ENCODE measurements at regions not wholly inside any gene's neighbourhood (a gene's known extent, or its start where the extent isn't known, plus 50 kb on each side); places are given as distances from the start of the nearest gene placed in this dataset.

DNA sequence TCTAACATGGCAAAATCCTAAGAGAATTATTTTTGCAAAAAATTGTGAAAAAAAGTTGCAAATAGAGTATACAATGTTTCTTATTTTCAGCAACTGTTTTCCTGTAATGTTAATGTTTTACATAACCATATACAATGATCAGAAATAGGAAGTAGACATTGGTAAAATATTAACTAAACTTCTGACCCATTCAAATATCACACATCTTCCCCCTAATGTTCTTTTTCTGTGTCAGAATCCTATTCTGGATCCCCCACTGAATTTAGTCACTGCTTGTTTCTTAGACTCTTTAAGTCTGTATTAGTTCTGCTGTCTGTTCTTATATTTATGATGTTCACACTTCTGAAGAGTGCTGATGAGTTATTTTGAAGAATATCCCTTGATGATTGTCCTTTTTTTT is 62.0 kb downstream of the HFE start:
- intact Hi-C loops (cut with DNase I) = no loop called here
- DNase-seq = no peak

DNA sequence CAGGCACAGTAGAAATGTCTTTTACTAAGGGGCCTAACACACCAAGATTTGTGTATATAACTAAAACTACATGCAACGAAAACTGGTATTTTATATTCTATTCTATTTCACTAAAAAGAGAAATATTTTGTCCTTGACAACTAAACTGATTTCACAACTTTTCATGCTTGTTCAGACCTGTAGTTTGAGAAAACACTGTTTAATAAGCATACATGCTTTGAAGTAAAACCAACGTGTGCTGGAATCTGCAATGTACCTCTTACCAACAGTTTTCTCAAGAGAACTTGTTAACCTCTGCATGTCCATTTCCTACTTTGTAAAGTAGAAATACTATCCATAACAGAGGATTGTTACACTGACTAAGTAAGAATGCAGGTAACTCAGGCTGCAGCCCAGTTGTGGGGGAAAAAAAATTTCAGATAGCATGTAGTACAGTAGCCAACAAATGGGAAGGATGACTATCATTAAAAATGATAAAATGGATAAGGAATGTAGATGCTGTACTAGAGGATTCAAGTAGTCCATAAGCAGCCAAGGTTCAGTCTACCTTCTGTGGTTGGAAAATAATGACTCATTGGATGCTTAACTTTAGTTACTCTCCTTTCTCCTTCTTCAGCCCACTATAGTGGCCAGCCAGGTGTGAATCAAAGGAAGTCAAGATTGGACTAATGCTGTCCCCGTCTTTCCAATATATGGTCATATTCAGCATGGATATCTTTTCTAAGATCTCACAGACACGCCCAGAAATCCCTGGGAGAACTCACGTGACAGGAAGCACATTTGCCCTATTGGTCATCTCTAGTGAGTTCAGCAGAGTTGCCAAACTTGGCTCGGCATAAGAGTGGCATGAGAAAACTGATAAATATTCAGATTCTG is 65.2 kb downstream of the HFE start:
- DNase-seq = no peak
- intact Hi-C loops (cut with DNase I) = no loop called here

DNA sequence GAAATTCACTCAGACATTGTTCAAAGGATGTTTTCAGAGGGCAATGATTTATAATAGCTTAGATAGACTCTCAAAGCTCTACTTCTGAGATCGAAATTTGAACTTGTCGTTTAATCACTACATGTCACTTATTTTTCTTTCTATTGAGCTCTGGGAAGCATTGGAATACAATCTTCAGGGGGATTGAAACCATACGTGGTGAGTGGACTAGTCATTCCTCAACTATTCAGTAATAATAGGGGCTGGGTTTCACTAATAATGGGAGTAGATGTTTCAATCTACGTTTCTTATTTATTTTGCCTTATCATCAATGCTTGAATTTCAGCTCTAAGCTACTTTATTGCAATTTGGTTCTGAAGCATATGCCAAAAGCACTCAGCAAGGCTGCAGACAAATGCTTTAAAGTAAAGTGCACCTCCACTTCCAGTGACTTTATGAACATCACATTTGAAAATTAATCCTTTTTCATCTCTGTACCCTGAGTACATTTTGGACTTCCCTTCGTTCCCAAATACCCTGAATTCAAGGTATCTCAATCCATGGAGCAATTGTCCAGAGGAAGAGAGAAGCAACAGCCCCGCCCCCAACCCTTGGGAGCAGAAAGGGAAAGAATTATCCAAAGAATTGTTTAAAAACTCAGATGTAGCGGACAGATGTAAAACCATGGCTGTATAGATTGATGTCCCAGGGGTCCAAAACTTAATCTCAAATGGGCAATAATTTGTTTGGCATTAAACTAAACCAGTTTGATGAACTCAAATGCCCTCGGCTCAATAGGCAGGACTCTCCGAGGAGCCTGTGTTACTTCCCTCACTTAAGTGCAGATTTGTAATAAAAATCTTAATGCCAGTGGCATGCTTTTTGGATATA is 68.1 kb downstream of the HFE start:
- peak in 6 of 10 donors; percentile 27 to 76 (median 51) for DNase-seq
- intact Hi-C loops (cut with DNase I) = loop anchor here (2.0 to 5.0 kb wide), 2 partner anchors 14 to 42 kb away; a partner anchor contains a TSS

DNA sequence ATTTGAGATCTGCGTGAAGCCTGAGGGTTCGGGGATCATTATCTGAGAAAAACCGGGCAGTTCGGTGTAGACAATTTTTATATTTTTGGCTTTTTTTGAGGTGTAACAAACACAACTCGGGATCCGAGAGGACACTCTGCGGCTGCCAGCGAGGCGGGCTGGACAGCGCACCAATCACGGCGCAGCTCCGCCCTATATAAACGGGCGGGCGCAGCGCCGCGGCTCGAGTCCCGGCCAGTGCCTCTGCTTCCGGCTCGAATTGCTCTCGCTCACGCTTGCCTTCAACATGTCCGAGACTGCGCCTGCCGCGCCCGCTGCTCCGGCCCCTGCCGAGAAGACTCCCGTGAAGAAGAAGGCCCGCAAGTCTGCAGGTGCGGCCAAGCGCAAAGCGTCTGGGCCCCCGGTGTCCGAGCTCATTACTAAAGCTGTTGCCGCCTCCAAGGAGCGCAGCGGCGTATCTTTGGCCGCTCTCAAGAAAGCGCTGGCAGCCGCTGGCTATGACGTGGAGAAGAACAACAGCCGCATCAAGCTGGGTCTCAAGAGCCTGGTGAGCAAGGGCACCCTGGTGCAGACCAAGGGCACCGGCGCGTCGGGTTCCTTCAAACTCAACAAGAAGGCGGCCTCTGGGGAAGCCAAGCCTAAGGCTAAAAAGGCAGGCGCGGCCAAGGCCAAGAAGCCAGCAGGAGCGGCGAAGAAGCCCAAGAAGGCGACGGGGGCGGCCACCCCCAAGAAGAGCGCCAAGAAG is 69.0 kb downstream of the HFE start:
- intact Hi-C loops (cut with DNase I) = loop anchor here (1.0 to 5.0 kb wide), 2 partner anchors 30 to 41 kb away; a partner anchor contains a TSS
- peak; percentile 81 to 98 (median 89) for DNase-seq

DNA sequence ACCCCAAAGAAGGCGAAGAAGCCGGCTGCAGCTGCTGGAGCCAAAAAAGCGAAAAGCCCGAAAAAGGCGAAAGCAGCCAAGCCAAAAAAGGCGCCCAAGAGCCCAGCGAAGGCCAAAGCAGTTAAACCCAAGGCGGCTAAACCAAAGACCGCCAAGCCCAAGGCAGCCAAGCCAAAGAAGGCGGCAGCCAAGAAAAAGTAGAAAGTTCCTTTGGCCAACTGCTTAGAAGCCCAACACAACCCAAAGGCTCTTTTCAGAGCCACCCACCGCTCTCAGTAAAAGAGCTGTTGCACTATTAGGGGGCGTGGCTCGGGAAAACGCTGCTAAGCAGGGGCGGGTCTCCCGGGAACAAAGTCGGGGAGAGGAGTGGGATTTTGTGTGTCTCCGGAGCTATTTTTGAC is 69.6 kb downstream of the HFE start:
- intact Hi-C loops (cut with DNase I) = loop anchor here (1.0 to 5.0 kb wide), 2 partner anchors 31 to 40 kb away; a partner anchor contains a TSS
- peak in 9 of 10 donors; percentile 21 to 83 (median 46) for DNase-seq

DNA sequence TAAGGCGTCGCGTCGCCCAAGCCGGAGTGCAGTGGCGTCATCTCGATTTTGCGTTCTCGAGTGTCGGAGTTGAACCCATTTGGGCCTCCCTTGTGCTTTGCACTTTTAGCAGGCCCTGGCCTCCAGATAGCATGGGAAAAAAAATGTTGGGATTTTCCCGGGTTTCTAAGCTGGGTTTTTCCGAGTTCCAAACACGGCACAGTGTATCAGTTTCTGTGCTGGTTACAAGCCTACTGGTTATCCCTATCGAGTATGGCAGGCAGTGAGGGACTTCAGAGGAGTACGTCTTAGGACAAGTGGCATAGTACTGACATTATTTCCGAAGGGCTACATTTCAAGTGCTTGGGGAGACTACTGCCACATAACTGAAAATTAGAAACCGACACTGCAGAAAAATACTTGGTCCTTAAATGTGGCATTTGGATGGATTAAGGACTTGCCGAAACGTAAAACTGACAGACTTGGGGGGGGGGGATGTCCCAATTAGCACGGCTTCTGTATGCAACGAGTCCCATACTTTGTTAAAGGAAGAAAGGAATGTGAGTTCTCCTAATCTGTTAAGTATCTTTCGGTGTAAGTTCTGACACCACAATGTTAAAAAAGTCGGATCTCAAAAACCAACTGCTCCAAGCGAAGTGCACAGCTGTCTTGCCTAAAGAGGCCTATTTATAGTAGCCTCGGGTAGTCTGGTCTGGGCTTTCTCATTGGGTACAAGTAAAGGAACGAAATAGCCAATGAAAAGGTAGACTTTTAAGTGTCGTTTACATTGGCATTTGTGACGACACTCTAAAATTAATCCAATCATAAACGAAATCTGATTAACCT is 70.2 kb downstream of the HFE start:
- DNase-seq = peak in 4 of 10 donors; percentile 37 to 47 (median 40)
- intact Hi-C loops (cut with DNase I) = loop anchor here (5.0 kb wide), 1 partner anchor 40 kb away; a partner anchor contains a TSS

DNA sequence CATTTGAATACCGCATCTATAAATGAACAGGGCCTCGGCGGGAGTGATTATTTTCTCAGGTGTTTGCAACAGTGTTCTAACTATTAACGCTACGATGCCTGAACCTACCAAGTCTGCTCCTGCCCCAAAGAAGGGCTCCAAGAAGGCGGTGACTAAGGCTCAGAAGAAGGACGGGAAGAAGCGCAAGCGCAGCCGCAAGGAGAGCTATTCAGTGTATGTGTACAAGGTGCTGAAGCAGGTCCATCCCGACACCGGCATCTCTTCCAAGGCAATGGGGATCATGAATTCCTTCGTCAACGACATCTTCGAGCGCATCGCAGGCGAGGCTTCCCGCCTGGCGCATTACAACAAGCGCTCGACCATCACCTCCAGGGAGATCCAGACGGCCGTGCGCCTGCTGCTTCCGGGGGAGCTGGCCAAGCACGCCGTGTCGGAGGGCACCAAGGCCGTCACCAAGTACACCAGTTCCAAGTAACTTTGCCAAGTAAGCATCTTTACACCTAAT is 70.9 kb downstream of the HFE start:
- intact Hi-C loops (cut with DNase I) = loop anchor here (5.0 kb wide), 1 partner anchor 39 kb away; a partner anchor contains a TSS
- DNase-seq = peak; percentile 31 to 92 (median 62)

DNA sequence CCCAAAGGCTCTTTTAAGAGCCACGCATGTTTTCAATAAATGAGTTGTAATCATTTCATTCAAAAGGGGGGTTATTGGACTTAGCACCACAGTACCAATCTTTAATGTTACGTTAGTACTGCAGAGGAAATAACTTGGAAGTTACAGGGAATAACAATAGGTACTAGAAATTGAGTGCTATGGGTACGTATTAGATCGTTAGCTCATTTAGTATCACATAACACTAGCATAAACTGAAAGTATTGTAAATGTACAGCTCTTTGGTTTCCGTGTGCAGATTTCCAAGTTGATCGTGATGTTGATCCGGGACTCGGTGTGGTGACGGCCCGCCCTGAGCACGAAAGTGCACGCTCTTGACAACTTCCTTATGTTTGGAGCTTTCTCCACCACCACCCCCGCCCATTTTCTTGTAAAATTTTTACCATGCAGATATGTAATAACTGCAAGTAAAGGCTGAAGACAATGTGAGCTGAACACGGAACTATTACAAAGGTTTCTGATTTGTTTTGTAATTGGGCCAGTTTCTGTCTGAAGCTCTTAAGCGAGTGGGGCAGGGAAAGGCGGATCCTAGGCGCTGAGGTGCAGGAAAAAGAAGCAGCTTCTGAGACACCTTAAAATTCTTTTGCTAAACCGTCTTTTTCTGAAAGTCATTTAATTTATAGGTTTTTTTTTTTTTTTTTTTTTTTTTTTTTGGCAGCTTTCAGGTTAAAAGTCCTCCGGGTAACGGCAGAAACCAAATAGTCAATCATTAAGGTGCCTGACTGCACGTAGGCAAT is 71.5 kb downstream of the HFE start:
- intact Hi-C loops (cut with DNase I) = loop anchor here (5.0 kb wide), 1 partner anchor 39 kb away; a partner anchor contains a TSS
- peak in 3 of 10 donors; percentile 26 to 55 (median 43) for DNase-seq

DNA sequence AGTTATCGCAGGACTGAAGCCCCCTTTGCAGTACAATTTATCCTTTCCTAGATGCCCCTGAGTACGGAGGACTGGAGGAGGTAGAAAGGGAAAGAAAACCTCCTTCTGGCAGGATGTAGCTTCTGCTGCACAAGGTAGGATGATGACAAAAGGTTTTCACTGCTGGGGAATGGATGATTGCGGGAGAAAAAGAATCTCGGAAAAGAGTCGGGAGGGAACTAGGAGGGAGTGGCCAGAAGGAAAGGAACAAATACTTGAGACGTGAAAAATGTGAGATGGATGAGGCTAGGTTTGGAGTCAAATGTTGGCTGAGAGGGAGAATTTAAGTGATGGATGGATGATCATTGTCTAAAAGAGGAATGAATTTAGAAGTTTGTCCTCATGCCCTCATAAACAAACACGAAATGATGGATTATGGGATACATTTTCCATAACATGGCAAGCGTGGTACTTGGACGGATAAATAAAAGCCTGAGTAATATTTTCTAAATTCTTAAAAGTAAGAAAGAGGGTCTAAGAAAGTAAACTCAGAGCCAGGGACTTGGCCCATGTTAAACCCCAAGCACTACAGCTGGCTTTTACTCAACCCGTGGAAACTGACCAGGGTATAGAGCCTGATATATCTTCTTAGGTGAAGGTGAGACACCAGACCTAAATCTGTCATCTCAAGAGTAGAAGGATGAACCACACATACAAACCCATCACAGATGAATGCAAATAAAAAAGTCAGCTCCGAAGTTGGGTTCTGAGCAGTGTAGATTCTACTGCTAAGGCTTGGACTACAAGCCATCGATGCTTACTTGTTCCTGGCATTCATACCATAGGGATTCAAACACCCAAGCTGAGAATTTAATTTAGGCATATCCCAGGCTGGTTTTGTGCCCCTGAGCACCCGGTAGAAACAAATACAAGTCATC is 72.4 kb downstream of the HFE start:
- DNase-seq = no peak
- intact Hi-C loops (cut with DNase I) = loop anchor here (5.0 kb wide), 1 partner anchor 38 kb away; a partner anchor contains a TSS

DNA sequence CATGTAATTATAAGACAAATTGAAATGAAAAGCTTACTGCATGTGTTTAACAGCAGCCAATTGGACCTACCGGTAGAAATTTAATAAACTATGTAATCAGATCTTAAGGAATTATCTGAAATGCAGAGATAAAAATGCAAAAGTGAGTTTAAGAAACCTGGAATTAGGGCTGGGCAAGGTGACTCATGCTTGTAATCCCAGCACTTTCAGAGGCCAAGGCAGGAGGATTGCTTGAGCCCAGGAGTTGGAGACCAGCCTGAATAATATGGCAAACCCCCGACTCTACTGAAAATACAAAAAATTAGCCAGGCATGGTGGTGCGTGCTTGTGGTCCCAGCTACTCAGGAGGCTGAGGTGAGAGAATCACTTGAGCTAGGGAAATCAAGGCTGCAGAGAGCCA is 74.1 kb downstream of the HFE start:
- no peak for DNase-seq
- intact Hi-C loops (cut with DNase I) = no loop called here

DNA sequence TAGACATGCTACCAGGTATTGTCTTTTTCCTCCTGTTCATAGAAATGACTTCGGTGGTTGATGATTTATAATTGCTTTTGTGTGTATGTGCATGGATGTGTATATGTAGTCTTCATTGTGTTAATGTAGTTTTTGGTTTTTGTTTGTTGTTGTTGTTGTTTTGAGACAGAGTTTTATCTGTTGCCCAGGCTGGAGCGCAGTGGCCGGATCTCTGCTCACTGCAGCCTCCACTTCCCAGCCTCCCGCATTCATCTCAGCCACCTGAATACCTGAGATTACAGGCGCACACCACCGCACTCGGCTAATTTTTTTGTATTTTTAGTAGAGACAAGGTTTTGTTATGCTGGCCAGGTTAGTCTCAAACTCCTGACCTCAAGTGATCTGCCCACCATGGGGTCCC is 75.2 kb downstream of the HFE start:
- intact Hi-C loops (cut with DNase I) = no loop called here
- DNase-seq = no peak

DNA sequence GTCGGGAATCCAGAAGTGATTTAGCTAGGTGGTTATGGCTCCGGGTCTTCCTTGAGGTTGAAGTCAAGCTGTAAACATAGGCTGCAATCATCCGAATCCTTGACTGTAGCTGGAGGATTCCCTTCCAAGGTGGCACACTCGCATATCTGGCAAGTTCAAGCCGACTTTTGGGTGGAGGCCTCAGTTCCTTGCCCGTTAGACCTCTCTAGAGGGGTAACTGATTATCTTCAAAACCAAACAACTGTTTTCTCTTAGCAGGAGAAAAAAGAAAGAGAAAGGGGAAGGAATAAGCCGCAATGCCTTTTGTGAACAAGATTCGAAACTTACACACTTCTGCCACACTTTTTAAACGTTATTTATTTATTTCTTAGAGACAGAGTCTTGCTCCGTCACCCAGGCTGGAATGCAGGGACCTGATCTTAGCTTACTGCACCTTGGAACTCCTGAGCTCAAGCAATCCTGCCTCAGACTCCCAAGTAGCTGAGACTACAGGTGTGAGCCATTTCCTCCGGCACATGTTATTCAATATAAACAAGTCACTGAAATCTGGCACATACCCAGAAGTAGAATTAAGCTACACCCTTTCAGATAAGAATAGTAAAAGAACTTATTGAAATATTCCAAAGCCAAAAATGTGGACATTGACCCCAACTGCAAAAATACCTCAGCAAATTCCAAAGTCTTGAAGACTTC is 76.3 kb downstream of the HFE start:
- DNase-seq = no peak
- intact Hi-C loops (cut with DNase I) = no loop called here

DNA sequence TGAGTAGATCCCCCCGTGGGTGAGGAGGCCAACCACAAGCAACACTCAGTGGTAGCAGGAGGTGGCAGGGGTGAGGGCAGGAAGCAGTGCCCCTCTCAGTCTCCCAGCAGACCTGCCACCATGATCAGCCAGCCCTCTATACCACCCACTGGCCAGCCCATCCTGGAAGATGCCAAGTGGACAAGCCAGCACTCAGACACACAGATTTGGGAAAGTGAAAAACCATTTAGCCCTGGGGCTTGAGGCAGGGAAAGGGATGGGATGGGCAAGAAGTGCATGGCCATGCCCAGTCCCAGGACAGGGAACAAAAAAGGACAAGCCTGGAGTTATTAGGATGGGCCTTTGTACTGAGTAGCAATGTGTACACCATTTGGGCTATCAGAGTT is 76.9 kb downstream of the HFE start:
- DNase-seq = no peak
- intact Hi-C loops (cut with DNase I) = no loop called here

DNA sequence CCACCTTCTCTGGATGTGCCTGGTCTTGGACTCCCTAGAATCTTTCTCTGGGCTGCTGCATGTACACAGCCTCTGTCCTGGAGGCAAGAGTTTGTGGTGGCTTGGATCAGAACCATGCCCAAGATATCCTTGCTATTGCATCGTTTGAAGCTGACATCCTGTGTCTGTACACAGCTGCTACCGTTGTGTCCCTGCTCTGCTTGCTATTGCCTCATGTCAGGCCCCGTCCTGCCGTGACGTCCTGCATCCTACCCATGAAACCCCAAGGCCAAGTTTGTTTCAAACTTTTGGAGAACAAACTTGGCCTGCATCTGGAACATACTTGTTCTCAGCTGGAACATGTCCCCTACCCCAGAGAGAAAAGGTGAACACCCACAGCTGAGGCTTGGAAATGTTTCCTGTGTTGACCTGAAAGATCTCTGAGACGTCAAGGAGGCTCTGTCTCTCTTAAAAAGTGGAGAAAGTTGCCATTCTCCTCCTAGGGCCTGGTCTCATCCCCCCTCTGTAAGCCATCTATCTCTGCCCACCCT is 78.1 kb downstream of the HFE start:
- no peak for DNase-seq
- intact Hi-C loops (cut with DNase I) = no loop called here

DNA sequence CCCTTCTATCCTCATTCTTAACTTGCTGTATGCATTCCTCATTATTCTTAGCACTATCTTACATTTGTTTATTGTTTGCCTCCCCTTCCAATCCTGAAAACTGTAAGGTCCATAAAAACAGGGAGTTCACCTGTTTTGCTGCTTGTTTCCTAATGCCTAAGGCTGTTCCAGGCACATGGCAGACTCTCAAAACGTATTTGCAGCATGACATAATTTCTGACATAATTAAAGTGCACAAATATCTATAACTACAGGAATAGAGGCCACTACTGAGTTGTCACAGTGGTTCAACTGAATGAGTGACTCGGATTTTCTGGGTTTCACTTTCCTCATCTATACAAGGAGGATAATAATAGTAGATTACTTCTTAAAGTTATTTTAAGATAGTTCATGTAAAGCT is 83.0 kb downstream of the HFE start:
- intact Hi-C loops (cut with DNase I) = no loop called here

More for the DNA sequence above, 83.0 kb downstream of the HFE start:
- DNase-seq = no peak

Measured in posterior cingulate gyrus (tissue), 11 donors.